HG02870 (cell line): ENCODE measurements at regions not wholly inside any gene's neighbourhood (a gene's known extent, or its start where the extent isn't known, plus 50 kb on each side); places are given as distances from the start of the nearest gene placed in this dataset.

Experiments used
- ATAC-seq: cut with Tn5 transposase; IDR thresholded peaks from one replicate; pipeline ENCODE4 v1.9.1; 2021; ENCODE audit warnings: mild to moderate bottlenecking, moderate library complexity; ENCODE audit not compliant: unreplicated experiment

GRCh38 chr2:42963452-42964068, 171.2 kb upstream of the HAAO start:
- ATAC-seq: no peak

DNA sequence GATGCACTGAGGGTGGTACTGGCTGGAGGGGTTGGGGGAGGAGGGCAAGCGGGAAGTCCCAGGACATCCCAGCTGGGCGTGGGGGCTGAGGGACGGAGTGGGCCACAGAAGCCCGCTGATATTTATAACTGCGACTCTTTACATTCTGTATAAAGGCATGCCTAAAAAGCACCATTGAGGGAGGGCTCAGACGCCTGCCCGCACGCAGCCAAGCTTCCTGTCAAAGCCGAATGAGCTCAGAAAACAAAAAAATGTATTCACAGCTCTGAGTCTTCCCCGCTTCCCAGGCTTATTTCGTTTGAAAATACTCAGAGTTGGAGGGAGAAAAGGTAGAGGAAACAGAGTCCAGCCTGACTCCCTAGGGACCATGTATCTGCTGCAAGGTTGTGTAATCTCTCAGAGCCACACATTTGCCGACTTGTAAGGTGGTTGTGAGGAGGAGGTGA, 170.1 kb upstream of the HAAO start:
- no peak for ATAC-seq

DNA sequence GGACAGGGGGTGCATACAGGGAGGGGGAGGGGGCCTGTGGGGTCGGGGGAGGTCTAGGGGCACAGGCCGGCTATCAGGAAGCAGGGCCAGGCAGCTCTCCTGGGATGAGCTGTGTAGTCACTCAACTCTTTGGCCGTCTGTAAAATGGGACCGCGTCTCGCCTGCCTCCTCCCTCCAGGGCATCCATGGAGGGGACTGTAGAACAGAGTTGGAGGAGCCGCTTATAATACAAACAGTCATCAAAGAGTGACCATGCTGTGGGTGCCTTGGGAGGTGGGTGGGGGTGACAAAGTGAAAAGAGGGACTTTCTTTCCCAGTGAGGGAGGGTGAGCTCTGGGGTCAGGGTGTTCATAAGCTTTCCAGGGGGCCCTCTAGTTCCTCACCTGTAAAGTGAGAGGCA, 169.6 kb upstream of the HAAO start:
- no peak for ATAC-seq

GRCh38 chr2:42961385-42961811, 169.0 kb upstream of the HAAO start:
- ATAC-seq: no peak

- no peak for ATAC-seq
These were observed 168.4 kb upstream of the HAAO start for GRCh38 chr2:42960842-42961180.

DNA sequence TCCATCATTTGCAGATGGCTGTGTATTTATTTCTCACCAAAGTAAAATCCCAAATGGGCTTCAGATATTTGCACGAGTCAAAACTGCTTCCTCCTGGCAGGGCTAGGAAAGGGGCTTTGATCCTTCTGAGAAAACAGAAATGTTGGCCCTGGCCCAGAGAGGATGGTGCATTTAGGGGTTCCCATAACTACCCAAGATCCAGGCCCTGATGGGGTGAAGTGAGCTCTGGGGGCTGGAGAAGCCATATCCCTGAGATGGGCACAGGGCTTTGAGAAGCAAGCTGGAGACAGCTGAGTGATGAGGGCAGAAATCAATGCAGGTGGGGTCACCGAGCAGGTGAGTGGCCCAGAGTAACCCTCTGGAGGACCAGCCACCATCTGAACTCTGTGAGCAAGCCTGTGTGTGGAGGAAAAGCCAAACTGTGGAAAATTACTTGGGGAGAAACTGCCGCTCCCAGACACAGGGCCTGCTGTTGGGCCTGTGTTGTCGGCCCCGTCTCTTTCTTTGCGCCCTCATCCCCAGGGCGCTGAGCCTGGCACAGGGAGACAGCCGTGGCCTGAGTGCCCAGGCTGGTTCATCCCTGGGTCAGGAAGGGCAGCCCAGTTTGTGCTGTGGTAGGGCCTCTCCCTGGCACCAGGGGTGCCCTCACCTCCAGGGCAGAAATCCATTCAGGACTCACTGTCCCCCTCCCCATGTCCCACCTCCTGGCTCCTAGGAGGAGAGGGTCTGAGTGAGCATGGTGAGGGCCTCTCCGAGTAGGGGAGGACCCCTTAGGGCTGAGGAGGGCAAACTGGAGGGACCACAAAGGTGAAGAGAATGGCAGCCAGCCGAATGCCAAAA, 167.8 kb upstream of the HAAO start:
- no peak for ATAC-seq

- ATAC-seq: no peak
These were observed 167.0 kb upstream of the HAAO start for GRCh38 chr2:42959234-42960001.

DNA sequence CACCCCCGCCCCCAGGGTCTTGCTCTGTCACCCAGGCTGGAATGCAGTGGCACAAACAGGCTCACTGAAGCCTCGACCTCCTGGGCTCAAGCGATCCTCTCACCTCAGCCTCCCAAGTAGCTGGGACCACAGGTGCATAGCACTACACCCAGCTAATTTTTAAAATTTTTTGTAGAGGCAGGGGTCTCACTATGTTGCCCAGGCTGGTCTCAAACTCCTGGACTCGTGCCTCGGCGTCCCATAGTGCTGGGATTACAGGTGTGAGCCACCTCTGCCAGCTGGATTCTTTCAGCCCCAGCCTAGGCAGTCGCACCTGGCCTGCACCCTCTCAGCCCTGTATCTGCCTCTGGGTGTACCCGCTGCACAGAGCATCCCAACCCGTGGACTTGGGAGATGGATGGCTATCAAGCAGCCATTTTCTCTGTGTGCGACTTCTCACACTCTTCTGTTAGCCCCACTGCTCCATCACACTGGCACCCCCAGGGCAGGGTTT, 166.4 kb upstream of the HAAO start:
- ATAC-seq: no peak

- no peak for ATAC-seq
These were observed 165.5 kb upstream of the HAAO start for GRCh38 chr2:42957861-42958301.

GRCh38 chr2:42957109-42957860, 164.9 kb upstream of the HAAO start:
- no peak for ATAC-seq

DNA sequence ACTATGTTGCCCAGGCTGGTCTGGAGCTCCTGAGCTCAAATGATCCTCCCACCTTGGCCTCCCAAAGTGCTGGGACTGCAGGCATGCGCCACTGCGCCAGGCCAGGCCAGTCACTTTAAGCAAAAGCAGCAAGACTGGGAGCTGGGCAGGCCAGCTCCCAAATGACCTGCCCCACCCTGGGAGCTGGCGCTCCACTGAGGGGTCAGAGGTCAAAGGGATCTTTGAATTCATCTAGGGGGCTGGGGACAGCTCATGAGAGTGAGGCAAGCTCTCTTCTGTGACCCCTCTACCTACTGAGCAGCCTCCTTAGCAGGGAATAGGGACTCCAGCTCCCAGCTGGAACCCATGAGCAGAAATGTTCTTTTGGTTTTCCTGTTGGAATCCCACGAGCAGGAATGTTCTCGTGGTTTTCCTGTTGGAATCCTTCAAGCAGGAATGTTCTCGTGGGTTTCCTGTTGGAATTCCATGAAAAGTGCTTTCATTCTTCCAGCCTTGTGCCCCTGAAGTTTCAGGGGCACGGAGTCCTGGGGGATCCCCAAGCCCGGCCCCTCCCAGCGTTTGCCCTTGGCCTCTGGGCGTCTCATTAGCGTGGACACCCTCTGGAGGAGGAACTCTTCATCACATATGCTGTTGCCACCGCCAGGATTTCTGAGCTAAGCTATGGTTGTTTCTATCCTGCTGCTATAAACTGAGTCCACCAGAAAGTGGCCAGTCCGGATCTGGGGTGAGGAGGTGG, 162.0 kb upstream of the HAAO start:
- ATAC-seq: no peak

- no peak for ATAC-seq
These were observed 160.8 kb upstream of the HAAO start for GRCh38 chr2:42953216-42953615.

GRCh38 chr2:42951263-42951938, 159.0 kb upstream of the HAAO start:
- no peak for ATAC-seq

DNA sequence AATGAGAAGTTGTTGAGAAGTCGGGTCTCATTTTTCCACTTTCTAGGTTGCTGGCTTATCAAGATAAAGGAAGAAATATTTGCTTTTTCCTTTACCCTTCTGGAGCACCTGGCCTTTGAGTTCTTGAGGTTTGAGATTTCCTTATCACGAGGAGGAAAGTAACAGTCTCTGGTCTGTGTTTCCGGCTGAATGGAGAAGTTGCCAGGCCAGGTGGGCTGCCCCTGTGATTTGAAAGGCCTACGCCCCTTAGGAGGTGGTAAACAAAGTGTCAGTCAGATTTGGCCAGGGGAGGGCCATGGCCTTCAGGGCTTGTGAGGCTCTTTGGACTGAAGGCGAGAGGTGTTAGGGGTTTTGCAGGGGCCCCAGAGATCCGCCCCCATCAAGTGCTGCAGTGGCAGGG, 156.7 kb upstream of the HAAO start:
- no peak for ATAC-seq

GRCh38 chr2:42947809-42948600, 155.6 kb upstream of the HAAO start:
- no peak for ATAC-seq

DNA sequence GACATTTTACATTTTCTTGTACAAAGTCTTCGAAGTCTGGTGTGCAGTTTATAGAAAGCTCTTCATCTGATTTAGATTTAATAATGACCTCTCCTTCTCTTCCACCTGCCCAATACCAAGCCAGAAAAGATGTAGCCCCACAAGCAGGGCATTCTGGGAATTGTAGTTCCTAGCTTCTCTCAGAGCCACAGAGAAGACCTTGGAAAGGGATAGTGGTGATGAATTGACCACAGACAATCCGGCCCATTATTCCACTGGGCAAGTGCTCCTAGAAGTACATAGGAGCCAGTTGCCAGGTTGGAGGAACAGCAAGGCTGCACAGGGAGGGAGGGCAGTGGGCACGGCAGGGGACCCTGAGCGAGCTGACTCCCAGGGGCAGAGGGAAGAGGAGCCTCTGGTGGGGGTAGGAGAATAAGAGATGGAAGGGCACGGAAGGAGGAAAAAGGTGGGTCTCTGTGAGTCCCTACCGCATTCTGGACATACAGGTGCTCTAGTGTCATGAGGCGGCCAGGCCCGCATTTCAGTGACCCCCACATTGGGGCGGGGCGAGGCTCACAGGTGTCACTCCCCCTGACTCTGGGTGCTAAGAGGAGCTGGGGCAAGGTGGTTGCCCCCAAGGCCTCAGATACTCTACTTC, 152.5 kb upstream of the HAAO start:
- ATAC-seq: no peak

DNA sequence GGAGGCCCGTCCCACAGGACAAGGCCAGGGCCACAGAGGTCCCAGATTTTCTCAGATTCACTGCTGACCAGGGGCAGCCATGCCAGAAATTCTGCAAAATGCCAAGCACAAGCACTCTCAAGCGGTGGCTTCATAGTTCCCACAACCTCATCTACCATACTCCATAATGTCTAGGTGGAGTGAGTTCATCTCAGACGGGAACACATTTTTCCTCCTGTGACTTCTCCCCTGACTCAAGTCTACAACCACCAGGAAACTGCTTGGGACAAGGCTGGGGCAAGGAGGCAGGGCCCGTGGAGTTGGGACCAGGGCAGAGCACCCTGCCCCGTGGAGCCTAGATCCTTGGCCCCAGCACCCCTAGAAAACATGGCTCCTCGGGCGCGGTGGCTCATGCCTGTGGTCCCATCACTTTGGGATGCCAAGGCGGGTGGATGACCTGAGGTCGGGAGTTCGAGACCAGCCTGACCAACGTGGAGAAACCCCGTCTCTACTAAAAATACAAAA, 150.7 kb upstream of the HAAO start:
- no peak for ATAC-seq
